ENCODE measurements at regions not wholly inside any gene's neighbourhood (a gene's known extent, or its start where the extent isn't known, plus 50 kb on each side); places are given as distances from the start of the nearest gene placed in this dataset.

DNA sequence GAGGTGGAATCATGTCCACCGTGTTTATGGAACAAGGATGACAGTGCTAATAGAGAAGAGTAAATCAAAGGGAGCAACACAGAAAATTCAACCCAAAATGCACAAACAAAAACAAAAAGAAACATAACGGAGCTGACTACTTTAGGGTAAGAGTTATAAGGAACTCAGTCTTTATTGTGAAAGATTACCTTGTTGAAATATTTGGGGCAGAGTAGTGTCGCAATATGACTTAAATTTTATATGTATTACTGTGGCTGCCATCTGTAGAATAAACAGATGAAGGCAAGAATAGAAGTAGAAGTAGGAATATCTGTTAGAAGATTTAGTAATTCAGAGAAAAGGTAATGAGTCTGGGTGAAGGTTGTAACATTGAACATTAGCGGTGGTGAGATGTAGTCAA, 913.9 kb downstream of the BRINP3 start:
- no peaks in the 10 kb centered on the region; the same call in 1 of the 2 replicates for H3K9me3 ChIP-seq (ENCODE audit: control insufficient read depth, insufficient read depth, low read length)
- H3K36me3 ChIP-seq (ENCODE audit: insufficient read depth, low read length): no peaks in the 10 kb centered on the region
- H3K9ac ChIP-seq (ENCODE audit: low read depth, low read length): no peak overlapping the region
- no peaks in the 10 kb centered on the region for H3K4me1 ChIP-seq (ENCODE audit: insufficient read depth, low read length)

DNA sequence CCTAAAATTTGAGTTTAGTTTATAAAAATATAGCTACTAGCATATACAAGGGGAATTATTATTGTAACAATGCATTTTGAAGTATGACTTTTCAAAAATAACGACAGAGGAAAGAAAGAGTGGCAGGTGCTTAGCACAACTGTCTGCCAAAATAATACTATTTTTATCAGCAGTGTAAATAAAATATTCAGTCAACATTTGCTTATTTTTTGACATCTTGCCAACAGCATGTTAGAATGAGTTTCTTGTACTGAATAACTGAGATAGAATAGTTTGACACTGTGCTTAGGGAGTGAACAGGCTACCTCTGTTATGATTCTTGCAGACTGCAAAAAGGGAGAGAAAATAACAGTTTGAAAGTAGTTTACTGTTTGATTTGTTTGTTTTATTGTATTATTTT, 909.8 kb downstream of the BRINP3 start:
- Histone ChIP-seq H3K9ac (ENCODE audit: low read depth, low read length) (no peak overlapping the region), H3K4me1 (ENCODE audit: insufficient read depth, low read length) (no peaks in the 10 kb centered on the region), H3K36me3 (ENCODE audit: insufficient read depth, low read length) (no peaks in the 10 kb centered on the region), H3K9me3 (ENCODE audit: control insufficient read depth, insufficient read depth, low read length) (no peaks in the 10 kb centered on the region; the same call in 1 of the 2 replicates)

DNA sequence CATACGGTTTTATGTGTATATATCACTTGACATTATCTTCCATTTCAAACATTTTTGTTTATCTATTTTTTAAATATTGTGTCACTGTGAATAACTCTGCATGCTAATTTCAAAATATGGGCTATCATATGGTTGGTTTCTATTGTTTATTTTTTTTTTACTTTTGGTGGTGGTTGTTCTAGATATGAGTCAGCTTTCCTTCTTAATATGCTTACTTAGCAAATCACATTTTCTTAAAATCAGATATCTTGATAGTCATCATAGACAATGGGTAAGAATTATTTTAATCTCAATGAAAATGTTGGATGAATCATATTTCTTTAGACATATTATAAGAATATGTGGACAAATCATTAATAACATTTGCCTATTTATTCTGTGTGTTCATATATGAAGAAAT, 881.5 kb downstream of the BRINP3 start:
- Histone ChIP-seq H3K4me1 (ENCODE audit: insufficient read depth, low read length) (no peaks in the 10 kb centered on the region), H3K9me3 (ENCODE audit: control insufficient read depth, insufficient read depth, low read length) (peaks cover 5% of the 10 kb centered on the region; the same call in 1 of the 2 replicates), H3K9ac (ENCODE audit: low read depth, low read length) (no peak overlapping the region)

DNA sequence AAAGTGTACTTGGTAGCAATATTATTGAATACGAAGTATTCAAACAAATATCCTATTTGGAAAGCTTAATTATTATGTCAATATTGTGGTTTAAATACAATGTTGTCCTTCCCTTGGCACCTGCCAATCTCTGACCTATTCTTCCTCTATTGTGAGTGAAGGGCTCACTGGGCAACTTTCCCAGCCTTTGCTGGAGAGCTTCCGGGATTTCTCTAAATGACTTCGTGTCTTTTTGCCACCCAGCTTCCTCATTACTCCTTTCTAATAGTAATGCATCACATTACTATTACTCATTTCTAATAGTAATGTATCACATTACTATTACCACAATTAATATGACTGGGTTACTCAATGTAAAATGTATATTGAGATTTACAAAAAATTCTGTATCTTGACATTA, 880.6 kb downstream of the BRINP3 start:
- H3K4me1 ChIP-seq (ENCODE audit: insufficient read depth, low read length): no peaks in the 10 kb centered on the region
- no peak overlapping the region for H3K9ac ChIP-seq (ENCODE audit: low read depth, low read length)
- H3K9me3 ChIP-seq (ENCODE audit: control insufficient read depth, insufficient read depth, low read length): peaks cover 5% of the 10 kb centered on the region; the same call in 1 of the 2 replicates
- no peaks in the 10 kb centered on the region for H3K36me3 ChIP-seq (ENCODE audit: insufficient read depth, low read length)

More for the DNA sequence above, 881.5 kb downstream of the BRINP3 start:
- no peaks in the 10 kb centered on the region for H3K36me3 ChIP-seq (ENCODE audit: insufficient read depth, low read length)

DNA sequence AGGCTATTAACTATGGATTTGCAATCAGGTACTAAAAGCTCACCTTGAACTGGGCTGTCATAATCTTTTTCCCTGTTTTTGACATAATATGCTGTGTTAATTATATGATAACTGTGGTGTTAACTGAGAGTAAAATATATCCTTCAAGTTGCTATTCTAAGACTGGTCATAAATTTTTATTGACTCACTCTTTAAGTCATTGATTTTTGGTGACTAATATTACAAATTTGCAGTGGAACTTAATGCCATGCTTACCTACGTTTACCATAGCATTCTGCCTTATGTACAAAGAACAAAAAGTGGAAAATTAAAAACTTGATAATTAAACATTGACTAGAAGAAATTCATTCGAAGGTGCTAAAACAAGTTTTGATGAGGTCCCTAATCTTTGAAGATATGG, 872.4 kb downstream of the BRINP3 start:
- Histone ChIP-seq H3K4me1 (ENCODE audit: insufficient read depth, low read length) (no peaks in the 10 kb centered on the region; the same call in 1 of the 2 replicates), H3K9ac (ENCODE audit: low read depth, low read length) (no peak overlapping the region), H3K9me3 (ENCODE audit: control insufficient read depth, insufficient read depth, low read length) (no peaks in the 10 kb centered on the region), H3K36me3 (ENCODE audit: insufficient read depth, low read length) (no peaks in the 10 kb centered on the region)

DNA sequence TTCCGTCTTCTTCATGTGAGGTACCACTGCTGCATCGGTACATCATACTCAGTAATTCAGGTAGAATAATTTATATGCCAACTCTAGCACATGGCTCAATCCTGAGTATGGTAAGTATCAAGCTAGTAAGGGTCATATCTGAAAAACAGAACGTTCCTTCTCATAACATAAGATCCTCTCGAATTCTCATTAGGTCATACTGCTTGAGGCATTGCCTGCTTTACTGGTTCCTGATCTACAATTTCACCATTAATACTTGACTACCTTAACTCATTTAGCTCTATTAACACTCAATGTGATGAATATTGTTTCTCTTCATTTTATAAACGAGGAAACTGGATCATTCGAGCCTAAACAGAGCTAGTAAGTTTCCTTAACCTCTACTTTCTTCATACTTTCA, 871.6 kb downstream of the BRINP3 start:
- H3K9me3 ChIP-seq (ENCODE audit: control insufficient read depth, insufficient read depth, low read length): no peaks in the 10 kb centered on the region
- H3K36me3 ChIP-seq (ENCODE audit: insufficient read depth, low read length): no peaks in the 10 kb centered on the region
- H3K9ac ChIP-seq (ENCODE audit: low read depth, low read length): no peak overlapping the region
- no peaks in the 10 kb centered on the region; the same call in 1 of the 2 replicates for H3K4me1 ChIP-seq (ENCODE audit: insufficient read depth, low read length)

DNA sequence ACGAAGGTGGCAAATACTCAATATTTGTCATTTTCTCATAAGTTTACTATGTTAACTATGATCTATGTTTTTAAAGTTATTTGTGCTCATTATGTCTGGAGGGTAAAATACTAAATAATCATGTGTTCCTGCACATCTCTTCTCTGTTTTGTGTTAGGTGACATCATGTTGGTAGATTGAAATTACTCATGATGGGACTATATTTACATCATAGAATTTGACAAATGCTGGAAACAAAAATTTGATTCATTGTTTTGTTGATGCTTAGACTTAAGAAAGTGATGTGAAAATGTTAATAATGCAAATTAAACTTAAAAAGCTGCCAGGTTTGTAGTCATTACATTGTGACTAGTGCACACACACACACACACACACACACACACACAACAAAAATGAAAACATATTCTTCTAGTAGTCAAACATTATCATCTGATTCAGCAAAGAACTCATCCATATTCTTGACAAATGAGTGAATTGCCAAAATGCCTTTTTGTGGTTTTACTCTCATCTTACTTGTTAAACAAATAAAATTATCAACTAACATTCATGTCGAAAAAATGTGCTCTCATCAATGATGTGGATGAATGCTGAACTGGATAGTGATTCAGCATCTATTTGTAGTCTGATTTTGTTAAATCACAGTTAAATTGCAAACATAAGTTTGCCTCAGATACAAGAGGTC, 870.7 kb downstream of the BRINP3 start:
- no peak overlapping the region for H3K9ac ChIP-seq (ENCODE audit: low read depth, low read length)
- H3K9me3 ChIP-seq (ENCODE audit: control insufficient read depth, insufficient read depth, low read length): no peaks in the 10 kb centered on the region
- no peaks in the 10 kb centered on the region; the same call in 1 of the 2 replicates for H3K4me1 ChIP-seq (ENCODE audit: insufficient read depth, low read length)
- no peaks in the 10 kb centered on the region for H3K36me3 ChIP-seq (ENCODE audit: insufficient read depth, low read length)

DNA sequence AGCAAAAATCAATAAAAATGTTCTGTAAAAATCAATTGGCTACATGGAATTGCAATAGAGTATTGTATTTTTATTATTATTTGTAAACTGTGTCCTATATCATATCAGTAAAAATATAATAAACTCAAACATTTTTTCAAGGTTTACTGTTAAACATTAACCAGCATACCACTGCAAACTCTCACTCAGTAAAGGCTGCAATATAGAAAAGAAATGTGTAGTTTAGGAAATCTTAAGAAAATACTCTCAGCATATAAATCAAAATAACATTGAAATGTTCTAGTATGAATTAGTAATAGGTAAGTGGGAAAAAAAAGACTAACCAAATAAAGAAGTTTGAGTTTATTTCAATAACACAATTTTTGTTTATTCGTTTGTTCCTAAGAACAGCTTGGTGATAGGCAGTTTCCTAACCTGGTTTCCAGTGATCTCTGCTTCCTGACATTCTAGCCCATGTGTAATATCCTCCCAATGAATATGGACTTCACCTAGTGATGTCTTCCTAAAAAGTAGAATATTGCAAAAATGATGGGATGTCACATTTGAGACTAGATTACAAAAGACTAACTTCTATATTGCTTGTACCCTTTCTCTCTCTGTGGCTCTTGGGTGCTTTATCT, 870.1 kb downstream of the BRINP3 start:
- no peaks in the 10 kb centered on the region for H3K36me3 ChIP-seq (ENCODE audit: insufficient read depth, low read length)
- H3K4me1 ChIP-seq (ENCODE audit: insufficient read depth, low read length): no peaks in the 10 kb centered on the region; the same call in 1 of the 2 replicates
- no peaks in the 10 kb centered on the region for H3K9me3 ChIP-seq (ENCODE audit: control insufficient read depth, insufficient read depth, low read length)
- H3K9ac ChIP-seq (ENCODE audit: low read depth, low read length): no peak overlapping the region

DNA sequence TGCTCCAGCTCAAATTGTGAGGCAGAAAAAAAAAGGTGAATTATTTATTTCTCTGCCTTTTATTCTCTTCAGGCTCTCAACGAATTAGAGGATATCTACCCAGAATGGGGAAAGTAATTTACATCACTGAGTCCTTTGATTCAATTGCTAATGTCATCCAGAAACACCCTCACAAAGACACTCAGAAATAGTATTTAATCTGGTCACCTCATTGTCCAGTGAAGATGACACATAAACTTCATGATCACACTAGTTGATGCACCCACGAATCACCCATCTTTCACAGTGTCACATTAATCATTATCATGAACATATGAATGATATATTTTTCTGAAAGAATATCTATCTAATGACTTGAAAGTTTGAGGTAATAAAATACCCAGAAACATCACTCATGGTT, 868.5 kb downstream of the BRINP3 start:
- no peaks in the 10 kb centered on the region; the same call in 1 of the 2 replicates for H3K4me1 ChIP-seq (ENCODE audit: insufficient read depth, low read length)
- H3K36me3 ChIP-seq (ENCODE audit: insufficient read depth, low read length): no peaks in the 10 kb centered on the region
- H3K9ac ChIP-seq (ENCODE audit: low read depth, low read length): no peak overlapping the region
- no peaks in the 10 kb centered on the region for H3K9me3 ChIP-seq (ENCODE audit: control insufficient read depth, insufficient read depth, low read length)

DNA sequence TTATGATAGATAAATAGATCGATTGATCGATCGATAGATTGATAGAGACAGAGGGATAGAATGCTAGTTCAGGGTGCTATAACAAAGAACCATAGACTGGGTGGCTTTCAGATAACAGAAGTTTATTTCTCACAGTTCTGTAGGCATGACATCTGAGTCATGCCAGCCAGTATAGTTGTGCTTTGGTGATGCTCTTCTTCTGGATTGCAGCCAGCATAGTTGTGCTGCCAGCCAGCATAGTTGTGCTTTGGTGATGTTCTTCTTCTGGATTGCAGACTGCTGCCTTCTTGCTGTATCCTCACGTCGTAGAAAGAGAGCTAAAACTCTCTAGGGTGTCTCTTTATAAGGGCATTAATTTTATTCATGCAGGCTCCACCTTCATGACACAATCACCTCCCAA, 860.8 kb downstream of the BRINP3 start:
- Histone ChIP-seq H3K36me3 (ENCODE audit: insufficient read depth, low read length) (no peaks in the 10 kb centered on the region), H3K9me3 (ENCODE audit: control insufficient read depth, insufficient read depth, low read length) (no peaks in the 10 kb centered on the region), H3K9ac (ENCODE audit: low read depth, low read length) (no peak overlapping the region), H3K4me1 (ENCODE audit: insufficient read depth, low read length) (no peaks in the 10 kb centered on the region)

DNA sequence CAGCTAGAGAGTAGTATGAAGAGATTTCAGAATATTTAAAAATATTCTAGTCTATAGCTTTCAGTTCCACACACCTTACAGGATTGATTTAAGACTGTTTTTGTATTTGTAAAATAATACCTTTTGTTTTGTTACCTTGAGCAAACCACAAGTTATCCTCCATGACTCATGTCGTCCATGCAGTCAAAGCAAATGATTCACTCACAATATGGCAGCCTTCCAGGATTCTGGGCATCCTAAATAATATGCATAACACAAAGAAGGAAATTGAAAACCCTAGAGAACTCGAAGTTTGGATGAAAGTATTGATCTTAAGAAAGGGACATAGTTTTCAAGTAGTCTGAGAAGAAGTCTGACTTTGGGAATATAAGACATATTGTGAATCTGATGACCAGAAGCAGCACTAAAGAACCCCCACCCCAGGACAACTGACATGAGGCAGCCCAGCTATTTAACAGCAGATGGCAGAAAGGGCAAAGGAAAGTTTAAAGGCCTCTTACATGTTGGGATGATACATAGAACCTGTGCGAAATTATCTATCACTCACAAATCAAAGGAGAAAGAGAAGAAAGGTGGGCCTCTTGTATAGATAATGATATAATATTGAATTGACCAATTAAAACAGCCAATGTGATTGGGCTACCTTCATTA, 857.9 kb downstream of the BRINP3 start:
- H3K36me3 ChIP-seq (ENCODE audit: insufficient read depth, low read length): no peaks in the 10 kb centered on the region
- H3K9ac ChIP-seq (ENCODE audit: low read depth, low read length): no peak overlapping the region
- H3K9me3 ChIP-seq (ENCODE audit: control insufficient read depth, insufficient read depth, low read length): no peaks in the 10 kb centered on the region
- no peaks in the 10 kb centered on the region for H3K4me1 ChIP-seq (ENCODE audit: insufficient read depth, low read length)

DNA sequence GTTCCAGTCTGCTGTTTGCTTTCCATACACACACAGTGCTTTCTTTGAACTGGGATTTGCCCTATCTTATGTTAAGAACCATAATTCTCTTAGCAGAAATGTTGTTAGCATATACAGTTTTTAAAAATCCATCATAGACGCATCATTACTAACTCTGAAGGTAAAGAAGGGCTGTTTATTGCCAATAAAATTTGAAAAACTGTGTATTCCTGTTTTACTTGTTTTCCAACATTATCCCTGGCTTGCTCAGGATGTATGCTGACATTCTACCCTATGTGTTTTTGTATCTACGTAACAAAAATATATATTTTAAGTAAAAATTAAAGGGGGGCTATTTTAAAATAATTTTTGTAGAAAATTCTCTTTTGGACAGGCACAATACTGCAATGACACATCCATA, 857.2 kb downstream of the BRINP3 start:
- Histone ChIP-seq H3K9me3 (ENCODE audit: control insufficient read depth, insufficient read depth, low read length) (no peaks in the 10 kb centered on the region), H3K9ac (ENCODE audit: low read depth, low read length) (no peak overlapping the region), H3K36me3 (ENCODE audit: insufficient read depth, low read length) (no peaks in the 10 kb centered on the region), H3K4me1 (ENCODE audit: insufficient read depth, low read length) (no peaks in the 10 kb centered on the region)

DNA sequence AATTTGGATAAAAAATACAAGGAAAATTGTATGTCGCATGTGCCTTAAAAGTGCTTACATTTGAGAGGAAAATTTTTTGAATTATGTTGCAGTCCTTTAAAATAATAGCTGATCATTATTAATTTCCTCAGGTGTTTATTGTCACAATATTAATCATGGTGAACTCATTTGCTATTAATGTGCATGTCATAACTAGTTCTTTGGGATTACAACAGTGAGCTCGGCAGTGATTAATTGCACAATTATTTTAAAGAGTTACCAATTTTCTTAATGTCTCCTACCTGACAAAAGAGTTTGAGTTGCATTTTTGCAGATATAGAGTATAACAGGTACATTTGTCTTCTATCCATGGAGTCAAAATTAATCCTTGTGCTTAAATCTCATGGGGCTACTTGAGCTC, 854.3 kb downstream of the BRINP3 start:
- H3K9me3 ChIP-seq (ENCODE audit: control insufficient read depth, insufficient read depth, low read length): no peaks in the 10 kb centered on the region
- no peaks in the 10 kb centered on the region for H3K4me1 ChIP-seq (ENCODE audit: insufficient read depth, low read length)
- H3K36me3 ChIP-seq (ENCODE audit: insufficient read depth, low read length): no peaks in the 10 kb centered on the region
- no peak overlapping the region for H3K9ac ChIP-seq (ENCODE audit: low read depth, low read length)

DNA sequence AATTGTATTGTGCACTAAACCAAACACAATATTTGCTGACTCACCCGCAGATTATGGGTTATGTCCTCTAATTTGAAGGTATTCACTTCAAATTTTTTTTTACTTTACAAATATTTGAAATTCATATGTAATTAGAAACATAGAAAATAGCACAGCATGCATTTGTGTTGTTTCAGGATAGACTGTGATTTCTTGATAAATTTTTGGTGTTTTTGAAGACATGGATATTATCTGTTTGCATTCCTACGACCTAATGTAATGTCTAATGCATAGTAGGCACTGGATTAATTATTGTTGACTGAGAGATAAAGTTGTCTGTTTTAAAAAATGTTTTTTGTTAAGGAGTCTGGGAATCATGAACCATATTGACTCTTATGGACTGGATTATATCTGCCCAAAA, 850.2 kb downstream of the BRINP3 start:
- no peak overlapping the region for H3K9ac ChIP-seq (ENCODE audit: low read depth, low read length)
- no peaks in the 10 kb centered on the region for H3K9me3 ChIP-seq (ENCODE audit: control insufficient read depth, insufficient read depth, low read length)
- no peaks in the 10 kb centered on the region for H3K36me3 ChIP-seq (ENCODE audit: insufficient read depth, low read length)
- no peaks in the 10 kb centered on the region for H3K4me1 ChIP-seq (ENCODE audit: insufficient read depth, low read length)

DNA sequence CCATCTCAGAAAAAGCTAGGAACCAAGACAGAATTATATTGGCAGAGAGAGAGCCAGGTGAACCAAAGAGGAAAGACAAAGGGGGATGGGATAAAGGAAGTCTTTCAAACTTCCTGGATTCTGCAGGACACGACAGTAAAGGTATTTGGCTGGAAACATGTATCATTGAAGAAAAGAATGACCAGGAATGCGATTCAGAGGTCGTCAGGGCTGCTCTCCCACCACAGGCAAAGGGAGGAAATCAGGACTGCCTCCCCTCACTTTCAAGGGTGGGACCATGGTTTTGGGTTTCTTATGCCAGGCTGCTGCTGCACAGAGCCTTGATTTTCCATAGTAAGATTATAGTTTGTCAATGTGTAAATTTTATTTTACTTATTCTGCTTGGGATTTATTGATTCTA, 848.8 kb downstream of the BRINP3 start:
- no peak overlapping the region for H3K9ac ChIP-seq (ENCODE audit: low read depth, low read length)
- H3K36me3 ChIP-seq (ENCODE audit: insufficient read depth, low read length): no peaks in the 10 kb centered on the region
- H3K4me1 ChIP-seq (ENCODE audit: insufficient read depth, low read length): no peaks in the 10 kb centered on the region
- no peaks in the 10 kb centered on the region for H3K9me3 ChIP-seq (ENCODE audit: control insufficient read depth, insufficient read depth, low read length)
